AG09309 (cell line): ENCODE measurements at regions not wholly inside any gene's neighbourhood (a gene's known extent, or its start where the extent isn't known, plus 50 kb on each side); places are given as distances from the start of the nearest gene placed in this dataset.

ENCODE experiments used
- DNase-seq: peaks from one replicate; pipeline ENCODE4 v3.0.0-alpha.2; 2010; ENCODE audit warnings: low read depth
- H3K4me3 ChIP-seq: 2 replicates; pipeline ENCODE4 v1.5.1; 2011; ENCODE audit warnings: mild to moderate bottlenecking, low read depth, low read length, moderate library complexity; ENCODE audit not compliant: control insufficient read depth
- TF ChIP-seq, protein P1 (sequence below): IDR thresholded peaks from 2 replicates; pipeline ENCODE4 v1.5.1; 2011; ENCODE audit warnings: mild to moderate bottlenecking, low read depth, low read length, inconsistent platforms; ENCODE audit not compliant: insufficient read depth, control insufficient read depth; ENCODE audit errors: missing control alignments

DNA sequence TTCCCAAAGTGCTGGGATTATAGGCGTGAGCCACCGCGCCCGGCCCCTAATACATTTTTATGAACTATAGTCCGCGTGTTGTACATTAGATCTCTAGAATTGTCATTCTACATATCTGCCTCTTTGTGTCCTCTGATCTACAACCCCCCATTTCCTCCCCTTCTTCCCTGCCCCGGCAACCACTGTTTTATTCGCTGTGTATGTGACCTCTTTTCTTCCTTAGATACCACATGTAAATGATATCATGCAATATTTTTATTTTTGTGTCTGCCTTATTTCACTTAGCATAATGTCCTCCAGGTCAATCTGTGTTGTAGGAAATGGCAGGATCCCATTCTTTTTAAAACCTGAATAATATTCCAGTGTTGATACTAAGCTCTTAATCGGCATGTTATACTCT is 99.5 kb upstream of the NRIP1 start:
- no peak overlapping the region for H3K4me3 ChIP-seq
- no peak for DNase-seq
- TF ChIP-seq, protein P1, sequence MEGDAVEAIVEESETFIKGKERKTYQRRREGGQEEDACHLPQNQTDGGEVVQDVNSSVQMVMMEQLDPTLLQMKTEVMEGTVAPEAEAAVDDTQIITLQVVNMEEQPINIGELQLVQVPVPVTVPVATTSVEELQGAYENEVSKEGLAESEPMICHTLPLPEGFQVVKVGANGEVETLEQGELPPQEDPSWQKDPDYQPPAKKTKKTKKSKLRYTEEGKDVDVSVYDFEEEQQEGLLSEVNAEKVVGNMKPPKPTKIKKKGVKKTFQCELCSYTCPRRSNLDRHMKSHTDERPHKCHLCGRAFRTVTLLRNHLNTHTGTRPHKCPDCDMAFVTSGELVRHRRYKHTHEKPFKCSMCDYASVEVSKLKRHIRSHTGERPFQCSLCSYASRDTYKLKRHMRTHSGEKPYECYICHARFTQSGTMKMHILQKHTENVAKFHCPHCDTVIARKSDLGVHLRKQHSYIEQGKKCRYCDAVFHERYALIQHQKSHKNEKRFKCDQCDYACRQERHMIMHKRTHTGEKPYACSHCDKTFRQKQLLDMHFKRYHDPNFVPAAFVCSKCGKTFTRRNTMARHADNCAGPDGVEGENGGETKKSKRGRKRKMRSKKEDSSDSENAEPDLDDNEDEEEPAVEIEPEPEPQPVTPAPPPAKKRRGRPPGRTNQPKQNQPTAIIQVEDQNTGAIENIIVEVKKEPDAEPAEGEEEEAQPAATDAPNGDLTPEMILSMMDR = no peak

DNA sequence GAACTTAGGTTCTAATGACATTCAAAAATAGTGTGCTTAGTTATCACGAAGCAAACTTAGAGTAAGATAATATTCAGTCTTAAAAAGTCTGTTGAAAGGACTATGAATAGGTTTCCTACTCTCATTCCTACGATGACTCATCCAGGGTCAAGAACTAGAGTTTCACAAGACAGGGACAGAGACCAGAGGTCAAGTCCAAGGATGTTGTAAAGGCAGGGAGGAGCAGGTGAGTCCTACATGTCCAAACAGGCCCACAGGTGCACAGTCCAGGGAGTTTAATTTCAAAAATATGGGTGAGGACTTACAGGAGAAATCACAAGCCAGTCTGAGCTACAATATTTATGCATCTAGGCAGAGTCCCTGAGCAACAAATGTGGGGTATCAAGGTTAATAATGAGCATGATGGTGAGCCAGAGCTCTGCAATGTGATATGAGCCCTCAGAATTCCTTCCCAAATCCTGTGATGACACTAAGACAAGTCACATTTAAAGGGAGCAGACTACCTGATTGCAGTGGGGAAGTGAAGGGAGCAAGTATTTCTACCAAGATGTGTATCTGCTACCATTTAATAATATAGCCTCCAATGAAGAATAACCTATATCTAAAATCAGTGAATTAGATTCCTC is 100.0 kb upstream of the NRIP1 start:
- no peak overlapping the region for H3K4me3 ChIP-seq
- TF ChIP-seq, protein P1 = no peak
- no peak for DNase-seq

DNA sequence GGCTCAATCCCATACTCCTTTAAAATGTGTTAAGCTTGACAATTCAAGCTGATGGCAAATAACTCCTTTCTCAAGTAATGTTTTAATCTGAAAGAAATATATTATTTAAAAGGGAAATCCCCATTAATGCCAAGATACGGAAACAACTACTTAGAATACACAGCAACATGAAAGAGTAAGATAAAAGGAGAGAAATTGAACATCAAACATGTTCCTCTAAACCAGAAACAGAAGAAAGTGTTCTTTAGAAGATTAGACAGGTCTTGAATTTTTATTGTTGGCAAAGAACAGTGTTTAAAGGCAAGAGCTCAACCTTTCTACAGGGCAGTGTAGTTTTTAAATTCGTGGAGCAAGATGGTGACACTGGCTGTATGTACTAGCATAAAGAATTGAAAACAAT is 105.8 kb upstream of the NRIP1 start:
- TF ChIP-seq, protein P1 = no peak
- DNase-seq = no peak
- H3K4me3 ChIP-seq = no peak overlapping the region

DNA sequence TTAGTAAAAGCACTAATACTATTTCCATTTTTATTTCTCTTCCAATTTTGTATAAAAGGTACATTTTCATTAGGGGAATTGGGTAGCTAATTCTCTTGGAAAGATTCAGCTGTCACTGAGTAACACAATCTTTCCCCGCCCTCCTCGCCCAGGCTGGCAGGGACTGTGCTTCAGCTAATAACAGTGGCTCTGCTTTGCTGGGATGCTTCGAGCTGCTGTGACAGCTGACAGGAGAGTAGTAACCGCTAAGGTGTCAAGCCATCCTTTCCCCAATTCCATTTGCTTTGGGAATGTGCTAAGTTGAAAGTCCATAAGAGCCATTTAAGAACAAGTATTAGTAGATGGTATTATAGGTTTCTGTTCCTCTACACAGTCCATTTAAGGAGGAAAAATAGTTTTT is 106.7 kb upstream of the NRIP1 start:
- no peak for DNase-seq
- no peak overlapping the region for H3K4me3 ChIP-seq
- TF ChIP-seq, protein P1 = no peak

DNA sequence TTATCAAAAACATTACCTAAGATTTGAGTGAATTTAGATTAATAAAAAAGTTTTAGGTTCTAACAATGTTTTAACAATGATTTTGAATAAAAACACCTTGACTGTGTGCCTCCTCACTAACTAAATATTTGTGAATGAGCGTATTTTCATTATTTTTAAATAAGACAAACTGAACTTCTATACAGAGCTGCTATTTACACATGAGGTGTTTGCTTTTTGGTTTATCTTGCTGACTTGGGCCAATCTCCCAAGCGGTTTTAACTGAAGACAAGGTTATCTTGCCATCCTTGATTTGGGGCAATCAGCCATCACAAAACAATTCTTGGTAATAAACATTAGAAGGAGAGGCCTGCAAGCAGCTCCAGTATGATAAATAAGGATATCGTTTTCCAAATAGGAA is 108.2 kb upstream of the NRIP1 start:
- no peak for DNase-seq
- H3K4me3 ChIP-seq = no peak overlapping the region
- TF ChIP-seq, protein P1 = no peak

DNA sequence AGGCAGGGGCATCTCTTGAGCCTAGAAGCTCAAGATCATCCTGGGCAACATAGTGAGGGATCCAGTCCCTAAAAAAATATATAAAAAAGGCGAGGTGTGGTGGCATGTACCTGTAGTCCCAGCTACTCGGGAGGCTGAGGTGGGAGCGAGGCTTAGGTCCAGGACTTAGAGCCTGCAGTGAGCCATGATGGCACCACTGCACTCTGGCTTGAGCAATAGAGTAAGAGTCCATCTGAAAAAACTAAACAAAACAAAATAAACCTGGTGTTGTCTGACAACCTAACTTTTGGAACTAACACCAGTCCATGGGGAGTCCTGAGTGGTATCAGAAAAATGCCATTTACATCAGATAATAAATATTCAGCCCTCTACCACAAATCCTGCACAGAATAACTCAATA is 110.1 kb upstream of the NRIP1 start:
- DNase-seq = no peak
- TF ChIP-seq, protein P1 = no peak
- H3K4me3 ChIP-seq = no peak overlapping the region

DNA sequence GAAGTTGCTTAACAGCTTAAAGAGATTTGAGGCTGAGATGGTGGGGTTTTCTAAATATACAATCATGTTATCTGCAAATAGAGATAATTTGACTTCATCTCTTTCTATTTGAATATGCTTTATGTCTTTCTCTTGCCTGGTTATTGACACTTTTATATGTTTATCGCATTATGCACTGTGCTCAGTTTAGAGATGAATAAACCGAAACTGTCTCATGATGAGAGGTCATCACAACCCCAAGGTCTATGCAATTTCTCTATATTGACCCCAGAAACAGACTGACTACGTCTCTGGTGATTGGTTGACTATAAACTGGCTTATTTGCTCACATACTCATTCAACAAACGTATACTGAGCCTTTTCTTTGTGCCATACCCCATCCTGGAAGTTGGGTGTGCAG is 117.9 kb upstream of the NRIP1 start:
- DNase-seq = no peak
- TF ChIP-seq, protein P1 = no peak
- H3K4me3 ChIP-seq = no peak overlapping the region
